Left kidney (tissue), 1 donor: ENCODE measurements at regions not wholly inside any gene's neighbourhood (a gene's known extent, or its start where the extent isn't known, plus 50 kb on each side); places are given as distances from the start of the nearest gene placed in this dataset.
"Not testable (repeated sequence)": the region's sequence is repeated elsewhere in the genome, so short reads cannot be mapped to it uniquely, and the experiment has no call there.

ENCODE experiments used
- DNase-seq: peaks from one replicate; pipeline ENCODE4 v3.0.0-alpha.2; 2013

DNA sequence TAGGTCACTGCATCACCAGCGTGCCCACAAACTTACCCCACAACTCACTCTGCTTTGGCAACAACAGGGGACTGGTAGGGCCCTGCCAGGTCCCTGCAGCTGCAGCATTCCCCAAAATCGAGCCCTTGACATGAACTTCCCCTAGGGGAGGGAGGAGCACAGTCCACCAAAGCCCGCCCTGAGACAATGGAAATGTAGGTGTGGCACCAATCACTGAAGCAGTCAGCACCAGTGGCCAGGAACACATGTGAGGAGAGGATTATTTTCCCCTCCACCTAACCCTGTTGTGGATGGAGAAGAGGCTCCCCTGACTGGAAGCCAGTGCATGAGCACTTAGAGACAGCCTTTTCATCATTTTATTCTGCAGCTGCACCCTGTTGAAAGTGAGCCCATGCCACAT, 573.8 kb downstream of the SOX5 start:
- DNase-seq, result no peak

DNA sequence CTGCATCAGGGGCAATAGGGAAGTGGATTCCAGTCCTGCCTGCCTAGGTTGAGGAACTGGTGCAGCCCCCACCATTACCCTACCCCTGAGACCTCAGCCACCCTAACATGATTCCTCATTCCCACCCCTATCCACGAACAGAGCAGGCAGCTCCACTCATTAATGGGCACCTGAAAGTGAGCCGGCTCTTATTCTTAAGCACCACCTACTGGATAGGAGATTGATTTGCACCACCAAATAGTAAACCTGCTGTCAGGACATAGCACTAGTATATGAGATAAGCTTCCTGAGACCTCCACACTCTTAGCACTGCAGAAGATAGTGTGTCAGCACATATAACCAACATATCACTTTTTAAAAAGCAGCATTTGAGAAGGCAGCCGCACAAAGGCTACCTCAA, 573.2 kb downstream of the SOX5 start:
- no peak for DNase-seq

DNA sequence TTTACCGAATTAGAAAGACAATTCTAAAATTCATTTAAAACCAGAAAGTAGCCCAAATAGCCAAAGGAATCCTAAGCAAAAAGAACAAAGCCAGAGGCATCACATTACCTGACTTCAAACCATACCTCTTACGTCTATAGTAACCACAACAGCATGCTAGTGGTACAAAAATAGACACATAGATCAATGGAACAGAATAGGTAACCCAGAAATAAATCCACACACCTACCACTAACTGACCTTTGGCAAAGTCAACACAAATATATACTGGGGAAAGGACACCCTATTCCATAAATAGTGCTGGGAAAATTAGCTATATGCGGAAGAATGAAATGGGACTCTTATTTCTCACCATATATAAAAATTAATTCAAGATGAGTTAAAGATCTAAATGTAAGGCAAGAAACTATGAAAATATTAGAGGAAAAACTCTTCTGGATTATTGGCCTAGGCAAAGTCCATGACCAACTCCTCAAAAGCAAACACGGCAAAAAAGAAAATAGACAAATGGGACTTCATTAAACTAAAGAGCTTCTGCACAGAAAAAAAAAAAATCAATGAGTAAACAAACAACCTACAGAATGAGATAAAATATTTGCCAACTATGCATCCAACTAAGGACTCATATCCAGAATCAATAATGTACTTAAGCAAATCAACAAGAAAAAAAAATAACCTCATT, 568.9 kb downstream of the SOX5 start:
- DNase-seq, result no peak

DNA sequence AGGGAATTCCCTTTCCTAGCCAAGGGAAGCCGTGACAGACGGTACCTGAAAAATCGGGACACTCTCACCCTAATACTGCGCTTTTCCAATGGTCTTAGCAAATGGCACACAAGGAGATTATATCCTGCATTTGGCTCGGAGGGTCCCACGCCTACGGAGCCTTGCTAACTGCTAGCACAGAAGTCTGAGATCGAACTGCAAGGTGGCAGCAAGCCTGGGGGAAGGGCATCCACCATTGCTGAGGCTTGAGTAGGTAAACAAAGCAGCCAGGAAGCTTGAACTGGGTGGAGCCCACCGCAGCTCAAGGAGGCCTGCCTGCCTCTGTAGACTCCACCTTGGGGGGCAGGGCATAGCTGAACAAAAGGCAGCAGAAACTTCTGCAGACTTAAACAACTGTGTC, 560.6 kb downstream of the SOX5 start:
- not testable (repeated sequence) for DNase-seq

DNA sequence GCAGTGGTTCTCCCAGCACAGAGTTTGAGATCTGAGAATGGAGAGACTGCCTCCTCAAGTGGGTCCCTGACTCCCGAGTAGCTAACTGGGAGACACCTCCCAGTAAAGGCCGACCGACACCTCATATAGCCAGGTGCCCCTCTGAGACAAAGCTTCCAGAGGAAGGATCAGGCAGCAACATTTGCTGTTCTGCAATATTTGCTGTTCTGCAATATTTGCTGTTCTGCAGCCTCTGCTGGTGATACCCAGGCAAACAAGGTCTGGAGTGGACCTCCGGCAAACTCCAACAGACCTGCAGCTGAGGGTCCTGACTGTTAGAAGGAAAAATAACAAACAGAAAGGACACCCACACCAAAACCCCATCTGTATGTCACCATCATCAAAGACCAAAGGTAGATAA, 560.2 kb downstream of the SOX5 start:
- DNase-seq, result not testable (repeated sequence)

DNA sequence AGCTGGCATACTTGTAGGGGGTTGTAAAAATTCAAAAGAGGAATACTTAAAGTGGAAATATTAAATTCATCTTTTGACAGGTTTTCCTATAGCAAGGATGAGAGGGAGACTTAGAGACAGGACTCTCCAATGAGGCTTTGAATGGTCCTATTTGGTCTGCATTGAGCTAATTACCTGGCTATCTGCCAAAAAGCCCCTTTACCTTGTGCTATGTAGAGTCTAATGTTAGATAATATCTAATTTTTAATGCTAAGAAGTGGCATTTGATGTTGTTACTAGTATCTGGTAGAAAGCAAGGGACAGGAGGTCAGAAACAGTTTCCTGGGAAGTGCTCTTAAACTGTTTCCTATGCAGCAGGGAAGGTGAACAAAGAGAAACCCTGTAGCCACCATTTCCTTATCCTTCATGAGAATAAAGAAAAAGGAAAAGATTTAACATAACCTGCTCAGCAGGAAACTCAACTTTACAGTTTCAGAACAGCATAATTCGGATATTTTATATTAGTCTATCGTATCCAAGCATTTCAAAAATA, 550.0 kb downstream of the SOX5 start:
- DNase-seq, result peak; percentile 10

DNA sequence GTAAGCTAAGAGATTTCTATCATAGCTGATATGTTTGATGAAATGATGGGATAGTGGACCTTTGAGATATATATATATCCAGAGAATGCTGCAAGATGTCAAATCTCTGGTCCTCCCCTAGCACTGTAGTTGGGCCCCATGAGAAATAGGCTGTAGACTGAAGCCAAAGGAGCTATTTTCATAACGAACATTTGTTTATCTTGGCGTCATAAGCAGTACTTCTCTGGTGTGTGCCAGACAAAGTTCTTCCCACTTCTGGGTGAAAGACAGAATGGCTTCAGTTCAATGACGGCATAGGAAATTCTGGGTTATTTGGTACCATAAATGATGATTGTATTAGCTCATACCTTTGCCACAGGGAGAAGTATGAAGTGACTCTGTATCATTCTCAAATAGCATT, 534.3 kb downstream of the SOX5 start:
- DNase-seq, result no peak

DNA sequence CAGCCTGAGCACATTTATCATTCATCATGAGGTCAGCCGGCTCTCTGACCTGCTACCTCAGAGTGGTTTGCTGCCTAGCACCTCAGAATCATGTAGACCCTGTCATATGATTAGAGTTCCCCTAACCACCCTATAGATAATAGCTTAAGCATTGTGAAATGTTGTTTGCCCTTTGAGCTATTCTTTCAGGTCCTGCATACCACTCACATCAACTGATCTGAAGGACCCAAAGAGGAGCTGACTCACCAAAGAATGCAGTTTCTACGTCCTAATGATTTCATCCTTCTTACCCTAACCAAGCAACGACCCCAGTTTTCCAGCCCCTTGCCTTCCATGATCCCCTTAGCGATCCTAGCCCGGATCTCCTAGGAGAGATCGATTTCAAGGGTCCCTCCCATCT, 527.9 kb downstream of the SOX5 start:
- no peak for DNase-seq

DNA sequence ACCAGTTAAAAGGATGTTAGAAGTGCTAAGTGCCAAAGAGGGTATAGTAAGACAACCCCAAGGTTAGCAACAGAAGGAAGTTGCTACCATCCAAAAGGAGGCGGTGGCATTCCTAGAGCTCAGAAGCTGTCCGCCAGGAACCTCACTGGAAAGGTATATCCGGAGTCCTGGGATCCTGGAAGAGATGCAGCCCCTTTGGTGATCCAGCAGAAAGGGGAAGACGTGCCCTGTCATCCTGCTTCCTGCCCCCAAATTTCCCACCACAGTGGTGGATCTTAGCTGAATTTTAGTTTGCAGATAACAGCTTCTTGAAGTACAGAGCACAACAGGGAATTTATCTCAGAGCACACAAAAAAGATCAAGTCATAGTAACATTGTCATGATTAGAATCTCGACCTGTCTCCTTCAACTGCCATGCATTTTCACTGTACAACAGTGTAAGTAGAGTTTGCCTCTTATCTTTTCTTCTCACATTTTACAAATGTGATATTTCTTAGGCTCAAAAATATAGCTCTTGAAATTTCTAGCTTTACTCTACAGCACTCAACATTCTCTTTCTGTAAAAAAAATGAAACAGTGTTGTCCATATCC, 526.3 kb downstream of the SOX5 start:
- DNase-seq, result no peak

DNA sequence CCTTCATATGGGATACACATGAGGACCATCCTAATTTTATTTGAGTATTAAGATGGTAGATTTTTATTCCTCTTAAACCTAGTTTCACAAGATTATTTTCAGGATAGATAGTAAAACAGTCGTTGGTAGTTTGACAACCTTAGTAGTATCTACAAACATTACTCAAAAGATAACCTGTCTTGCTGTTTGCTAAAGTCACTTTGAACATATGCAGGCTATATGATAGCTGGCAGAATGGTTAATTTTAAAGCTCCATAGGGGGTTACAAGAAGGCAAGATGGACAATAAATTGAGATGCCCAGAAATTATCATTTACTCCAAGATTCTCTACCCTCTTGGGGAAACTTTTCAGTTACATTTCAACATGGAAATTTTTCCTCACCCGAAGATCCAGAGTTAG, 525.7 kb downstream of the SOX5 start:
- DNase-seq, result no peak

DNA sequence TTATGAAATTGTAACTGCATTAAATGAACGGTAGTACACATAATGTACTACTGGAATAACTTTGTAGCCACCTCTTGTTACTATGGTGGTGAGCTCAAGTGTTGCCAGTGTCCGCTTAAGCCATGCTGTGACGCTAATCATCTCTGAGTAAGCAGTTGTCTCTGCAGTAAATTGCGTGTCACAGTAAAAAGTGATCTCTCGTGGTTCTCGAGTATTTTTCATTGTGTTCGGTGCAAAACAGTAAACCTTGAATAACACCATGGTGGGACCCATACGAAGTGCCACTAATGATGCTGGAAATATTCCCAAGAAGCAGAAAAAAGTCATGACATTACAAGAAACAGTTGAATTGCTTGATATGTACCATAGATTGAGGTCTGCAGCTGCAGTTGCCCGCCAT, 524.8 kb downstream of the SOX5 start:
- DNase-seq, result no peak

DNA sequence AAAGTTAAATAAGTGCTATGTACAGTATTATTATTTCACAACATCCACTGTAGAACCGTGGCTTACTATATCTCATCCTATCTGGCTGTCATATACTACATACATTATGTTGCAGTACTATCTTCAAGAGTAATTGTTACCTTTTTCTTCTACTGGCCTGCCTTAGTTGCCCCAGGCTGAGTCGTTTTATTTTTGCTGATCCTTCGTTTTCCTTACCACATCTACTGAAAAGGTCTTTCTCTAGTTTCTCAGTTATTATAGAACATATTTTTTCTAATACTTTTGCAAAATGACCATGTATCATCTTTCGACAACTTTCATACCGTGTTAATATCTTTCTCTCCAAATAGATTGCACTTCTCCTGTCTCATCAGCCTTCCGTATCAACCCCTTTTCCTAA, 523.1 kb downstream of the SOX5 start:
- no peak for DNase-seq

DNA sequence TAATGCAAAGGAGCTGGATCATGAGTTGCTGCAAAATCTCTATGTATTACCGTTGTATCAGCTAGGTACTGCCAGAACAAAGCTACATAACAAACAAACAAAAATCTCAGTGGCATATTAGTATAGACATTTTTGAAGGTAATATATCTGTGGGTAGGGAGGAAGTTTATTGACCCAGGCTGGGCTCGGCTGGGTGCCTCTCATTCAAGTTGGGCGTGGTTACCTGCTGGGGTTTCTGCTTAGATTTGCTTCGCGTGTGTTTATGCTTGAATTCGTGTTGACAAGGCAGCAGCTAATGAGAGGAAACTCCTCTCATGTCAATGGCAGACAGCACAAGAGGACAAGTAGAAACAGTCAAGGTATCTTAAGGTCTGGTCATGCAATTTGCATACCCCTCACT, 520.7 kb downstream of the SOX5 start:
- no peak for DNase-seq

DNA sequence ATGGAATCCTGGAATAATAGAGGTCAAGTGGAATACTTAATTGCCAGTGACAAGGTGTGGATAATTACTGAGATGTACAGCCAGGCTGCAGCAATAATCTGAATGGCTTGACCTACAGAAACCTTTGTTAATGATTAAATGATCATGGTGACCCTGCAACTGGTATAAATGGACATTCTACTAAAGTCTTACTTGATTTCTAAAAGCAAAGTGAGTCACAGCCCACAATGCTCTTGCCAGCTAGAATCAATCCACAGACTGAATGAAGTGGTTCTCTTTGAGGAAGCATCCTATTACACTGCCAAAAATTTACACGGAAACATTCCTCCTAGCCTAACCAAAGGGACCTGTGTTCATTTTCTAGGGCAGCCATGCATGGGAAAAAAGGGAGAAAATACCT, 518.5 kb downstream of the SOX5 start:
- DNase-seq, result no peak

DNA sequence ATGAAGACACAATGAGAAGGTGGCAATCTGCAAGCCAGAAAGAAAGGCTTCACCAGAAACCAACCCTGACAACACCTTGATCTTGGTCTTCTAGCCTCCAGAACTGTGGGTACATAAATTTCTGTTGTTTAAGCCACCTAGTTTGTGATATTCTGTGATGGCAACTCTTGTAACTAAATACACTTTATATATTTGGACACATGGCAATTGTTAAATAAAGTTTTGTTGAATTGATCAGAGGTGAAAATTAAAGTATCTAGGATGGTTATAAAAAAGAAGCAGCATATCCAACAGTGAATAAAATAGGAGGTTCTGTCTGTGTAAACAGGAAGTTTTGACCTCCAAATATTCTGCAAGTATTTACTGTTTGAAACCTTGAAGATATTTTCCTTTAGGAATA, 516.3 kb downstream of the SOX5 start:
- no peak for DNase-seq

DNA sequence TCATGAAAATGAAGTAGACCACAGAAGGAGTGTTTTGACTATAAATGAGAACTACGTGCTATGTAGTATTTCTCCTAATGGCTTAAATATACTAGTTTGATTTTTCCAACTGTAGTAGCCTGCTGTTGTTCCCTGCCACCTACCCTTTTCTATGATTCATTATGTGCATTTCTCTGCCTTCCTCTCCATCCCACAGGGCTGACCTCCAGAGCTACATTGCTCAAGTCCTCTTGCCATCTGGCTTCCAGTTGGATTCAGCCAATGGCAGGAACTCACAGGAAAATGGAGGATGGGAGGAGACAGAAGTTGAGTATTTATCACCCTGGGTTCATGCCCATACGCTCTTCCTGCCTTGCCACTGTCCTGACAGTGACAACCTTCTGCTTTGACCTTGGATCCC, 515.3 kb downstream of the SOX5 start:
- no peak for DNase-seq

DNA sequence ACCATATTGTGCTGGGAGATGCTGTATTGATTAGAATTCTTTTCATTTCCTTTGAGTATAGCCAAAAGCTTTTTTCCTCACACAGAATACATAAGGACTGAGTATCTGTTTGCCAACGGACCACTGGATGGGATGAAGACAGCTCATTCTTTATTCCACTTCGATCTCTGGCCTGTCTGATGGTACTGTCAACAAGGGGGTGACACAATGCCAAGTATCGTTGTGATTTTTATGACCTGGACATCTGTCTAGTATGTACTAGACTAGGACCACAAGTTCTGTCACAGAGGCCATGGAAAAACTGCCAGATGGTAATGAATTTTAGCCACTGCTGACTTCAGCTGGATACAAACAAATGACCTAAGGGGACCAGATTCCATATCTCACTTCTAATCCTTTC, 502.7 kb downstream of the SOX5 start:
- no peak for DNase-seq

DNA sequence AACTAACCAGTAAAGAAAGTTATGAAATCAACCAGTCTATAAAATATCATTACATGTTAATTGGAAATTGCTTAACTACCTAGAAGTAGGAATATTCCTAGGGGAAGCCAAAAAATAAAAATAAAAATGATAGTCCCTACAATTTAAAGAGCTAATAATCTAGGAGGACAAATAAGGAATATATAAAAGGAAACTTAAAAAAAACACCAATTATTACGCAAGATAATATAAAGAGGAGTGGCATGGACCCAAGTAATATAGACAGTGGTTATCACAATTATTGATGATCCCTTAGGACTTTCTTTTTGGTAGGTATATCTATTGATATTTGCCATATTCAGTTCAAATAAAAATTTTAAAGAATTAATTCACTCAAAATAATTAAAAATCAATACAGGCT, 498.7 kb downstream of the SOX5 start:
- no peak for DNase-seq

DNA sequence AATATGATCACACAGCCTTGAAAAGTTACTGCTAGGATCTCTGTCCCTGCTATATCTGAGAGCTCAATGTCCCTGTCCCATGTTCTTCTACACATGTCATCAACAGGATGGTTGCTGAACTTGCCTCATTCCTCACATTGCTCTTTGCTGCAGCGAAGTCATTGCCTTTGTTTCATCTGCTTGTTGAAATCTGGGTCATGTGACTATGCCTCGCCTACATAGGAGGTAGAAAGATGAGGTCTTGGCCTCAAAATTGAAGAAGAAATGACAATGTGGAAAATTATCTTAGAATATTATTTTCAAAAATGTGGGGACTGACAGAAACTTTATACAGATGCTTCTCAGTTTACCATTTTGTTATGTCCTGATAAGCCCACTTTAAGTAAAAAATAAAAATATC, 494.2 kb downstream of the SOX5 start:
- no peak for DNase-seq

DNA sequence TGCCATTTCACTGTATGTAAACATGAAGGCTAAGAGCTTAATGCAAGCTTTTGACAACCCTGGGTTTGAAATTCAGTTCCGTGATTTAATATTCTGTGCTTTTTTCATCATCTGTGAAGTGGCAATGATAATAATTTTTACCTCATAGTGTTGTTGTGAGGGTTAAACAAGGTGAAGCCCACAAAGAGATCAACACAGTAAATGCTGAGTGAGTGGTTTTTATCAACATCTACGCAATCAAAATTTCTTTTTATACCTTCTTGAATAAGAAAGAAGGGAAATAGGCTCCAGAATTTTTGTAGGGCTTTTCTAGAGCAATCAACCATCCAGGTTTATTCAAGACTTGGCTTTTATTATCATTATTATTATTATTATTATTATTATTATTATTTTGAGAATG, 490.8 kb downstream of the SOX5 start:
- no peak for DNase-seq

DNA sequence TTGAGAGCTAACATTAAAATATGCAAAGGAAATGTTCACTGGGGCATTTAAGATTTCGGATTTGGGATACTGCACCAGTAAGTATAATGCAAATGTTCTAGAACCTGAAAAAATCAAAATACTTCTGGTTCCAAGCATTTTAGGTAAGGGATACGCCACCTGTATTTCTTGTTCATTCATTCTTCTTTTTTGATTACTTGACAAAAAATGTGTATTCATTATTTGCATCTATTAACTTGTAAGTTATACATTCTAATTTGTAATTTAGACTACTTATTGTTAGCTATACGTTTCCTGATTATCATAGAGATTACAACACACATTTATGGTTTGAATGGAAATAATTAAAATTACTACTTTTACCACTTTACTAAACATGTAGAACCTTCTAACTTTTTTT, 486.9 kb downstream of the SOX5 start:
- no peak for DNase-seq

DNA sequence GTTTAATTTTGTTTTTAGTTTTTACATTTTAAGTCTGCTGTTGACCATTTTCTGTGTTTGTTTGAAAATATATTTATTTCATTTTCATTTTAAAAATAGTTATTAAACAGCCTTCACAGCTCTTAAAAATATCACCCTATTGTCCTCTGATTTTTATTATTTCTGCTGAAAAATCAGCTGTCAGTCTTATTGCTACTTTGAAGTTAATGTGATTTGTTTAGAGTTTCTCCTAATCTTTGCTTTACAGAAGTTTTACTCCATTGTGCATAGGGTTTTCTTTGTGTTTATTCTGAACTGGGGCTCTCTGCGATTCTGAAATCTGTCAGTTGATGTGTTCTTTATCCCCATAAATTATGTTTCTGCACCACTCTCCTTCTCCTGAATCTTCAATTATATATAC, 486.3 kb downstream of the SOX5 start:
- DNase-seq, result no peak

DNA sequence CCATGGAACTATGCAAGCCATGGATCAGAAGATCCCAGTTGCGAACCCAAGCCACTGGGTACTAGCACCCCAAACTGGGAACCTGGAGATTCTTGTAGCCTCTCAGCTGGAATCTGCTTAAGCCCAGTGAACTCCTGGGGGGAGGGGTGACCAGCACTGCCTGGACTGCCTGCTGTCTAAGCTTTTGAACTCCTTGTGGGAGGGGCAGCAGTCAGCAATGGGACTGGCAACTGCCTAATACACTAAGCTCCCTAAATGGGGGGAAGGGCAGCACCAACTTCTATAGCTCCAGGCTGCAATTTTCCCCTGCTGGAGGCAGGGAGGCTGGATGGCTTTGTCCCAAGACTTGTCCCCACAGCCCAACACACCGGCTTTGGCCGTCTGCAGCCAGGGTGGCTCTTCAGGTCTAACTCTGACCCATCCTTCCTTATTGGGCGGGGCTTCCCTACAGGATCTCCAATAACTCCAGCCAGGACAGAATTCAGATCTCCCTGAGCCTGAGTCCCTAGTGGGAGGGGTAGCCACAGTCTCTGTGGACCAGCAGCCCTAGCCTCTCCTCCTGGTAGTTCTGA, 485.1 kb downstream of the SOX5 start:
- no peak for DNase-seq
